DND-41 (cell line): ENCODE measurements at regions not wholly inside any gene's neighbourhood (a gene's known extent, or its start where the extent isn't known, plus 50 kb on each side); places are given as distances from the start of the nearest gene placed in this dataset.

Source experiments
- ATAC-seq: fragments of 200-7000 bp; cut with Tn5 transposase; 3 replicates; pipeline ENCODE4 v1.9.1; 2021; ENCODE audit warnings: low read depth; ENCODE audit not compliant: insufficient read depth
- DNase-seq: peaks from one replicate; pipeline ENCODE4 v3.0.0-alpha.2; 2020
- H2AFZ ChIP-seq: 2 replicates; pipeline ENCODE4 v1.6.0; 2012; ENCODE audit warnings: low read depth, low read length
- H3K27ac ChIP-seq: 2 replicates; pipeline ENCODE4 v1.5.1; 2012; ENCODE audit warnings: low read length, inconsistent platforms
- H3K27me3 ChIP-seq: fragments of 200-600 bp; sonication (generic); 2 replicates; pipeline ENCODE4 v1.6.0; 2012; ENCODE audit warnings: low read length, mild to moderate bottlenecking, inconsistent platforms; ENCODE audit not compliant: insufficient read depth, poor library complexity
- H3K36me3 ChIP-seq: 2 replicates; pipeline ENCODE4 v1.5.1; 2012; ENCODE audit warnings: low read length, inconsistent platforms; ENCODE audit not compliant: insufficient read depth
- H3K4me1 ChIP-seq: 2 replicates; pipeline ENCODE4 v1.5.1; 2012; ENCODE audit warnings: mild to moderate bottlenecking, low read length; ENCODE audit not compliant: insufficient read depth
- H3K4me2 ChIP-seq: 2 replicates; pipeline ENCODE4 v1.6.0; 2012; ENCODE audit warnings: mild to moderate bottlenecking, moderate library complexity, low read length, inconsistent platforms; ENCODE audit not compliant: insufficient read depth
- H3K4me3 ChIP-seq, 2 experiments: fragments of 200-600 bp in 1 of 2; shearing (Covaris generic) in 1 of 2; 2 replicates each; pipeline ENCODE4 v1.5.1; 2012 to 2016; ENCODE audit warnings: inconsistent platforms in 2 of 2, low read length in 2 of 2, mild to moderate bottlenecking in 2 of 2, low read depth in 1 of 2, moderate library complexity in 1 of 2
- H3K79me2 ChIP-seq: 2 replicates; pipeline ENCODE4 v1.6.0; 2012; ENCODE audit warnings: low read length, inconsistent platforms; ENCODE audit not compliant: insufficient read depth
- H3K9ac ChIP-seq: 2 replicates; pipeline ENCODE4 v1.6.0; 2012; ENCODE audit warnings: low read depth, mild to moderate bottlenecking, inconsistent platforms, low read length, moderate library complexity
- H3K9me3 ChIP-seq: 2 replicates; pipeline ENCODE4 v1.5.1; 2012; ENCODE audit warnings: low read length, moderate library complexity, mild to moderate bottlenecking, inconsistent platforms; ENCODE audit not compliant: insufficient read depth, severe bottlenecking
- H4K20me1 ChIP-seq: 2 replicates; pipeline ENCODE4 v1.6.0; 2012; ENCODE audit warnings: low read length; ENCODE audit not compliant: insufficient read depth
- EZH2 ChIP-seq: IDR thresholded peaks from 3 replicates; pipeline ENCODE4 v1.6.1; 2012; ENCODE audit warnings: borderline replicate concordance, low read depth, mild to moderate bottlenecking, moderate library complexity, low read length, inconsistent platforms; ENCODE audit not compliant: severe bottlenecking
- TF ChIP-seq, protein P1 (sequence below): IDR thresholded peaks from 2 replicates; pipeline ENCODE4 v1.5.1; 2012; ENCODE audit warnings: borderline replicate concordance, low read length, moderate library complexity, mild to moderate bottlenecking; ENCODE audit not compliant: poor library complexity, severe bottlenecking; ENCODE audit errors: extremely low read depth

DNA sequence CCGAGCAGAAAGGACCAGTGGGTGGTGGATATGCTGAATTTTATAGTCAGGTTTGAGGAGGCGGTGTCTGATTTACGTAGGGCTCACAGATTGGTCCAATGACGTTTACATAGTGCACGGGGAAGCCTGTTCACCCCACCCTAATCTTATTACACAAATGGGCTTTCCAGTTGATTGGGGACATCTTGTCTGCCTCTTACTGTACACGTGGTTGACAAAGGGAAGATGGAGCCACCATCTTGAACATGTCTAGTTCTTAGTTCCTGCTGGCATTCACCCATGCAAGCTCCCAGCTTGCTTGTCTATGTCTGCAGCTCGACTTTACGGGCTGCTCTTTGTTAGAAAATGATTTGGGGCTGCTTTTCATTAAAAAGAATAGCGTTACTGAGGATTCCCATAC lies 332.0 kb upstream of the SLCO3A1 start:
- no peaks in the 10 kb centered on the region for H3K27me3 ChIP-seq
- H3K79me2 ChIP-seq = no peaks in the 10 kb centered on the region
- no peaks in the 10 kb centered on the region for H3K9me3 ChIP-seq
- no peak overlapping the region for H3K4me3 ChIP-seq
- H4K20me1 ChIP-seq = no peaks in the 10 kb centered on the region
- H3K4me1 ChIP-seq = peaks cover 11% of the 10 kb centered on the region
- TF ChIP-seq, protein P1, sequence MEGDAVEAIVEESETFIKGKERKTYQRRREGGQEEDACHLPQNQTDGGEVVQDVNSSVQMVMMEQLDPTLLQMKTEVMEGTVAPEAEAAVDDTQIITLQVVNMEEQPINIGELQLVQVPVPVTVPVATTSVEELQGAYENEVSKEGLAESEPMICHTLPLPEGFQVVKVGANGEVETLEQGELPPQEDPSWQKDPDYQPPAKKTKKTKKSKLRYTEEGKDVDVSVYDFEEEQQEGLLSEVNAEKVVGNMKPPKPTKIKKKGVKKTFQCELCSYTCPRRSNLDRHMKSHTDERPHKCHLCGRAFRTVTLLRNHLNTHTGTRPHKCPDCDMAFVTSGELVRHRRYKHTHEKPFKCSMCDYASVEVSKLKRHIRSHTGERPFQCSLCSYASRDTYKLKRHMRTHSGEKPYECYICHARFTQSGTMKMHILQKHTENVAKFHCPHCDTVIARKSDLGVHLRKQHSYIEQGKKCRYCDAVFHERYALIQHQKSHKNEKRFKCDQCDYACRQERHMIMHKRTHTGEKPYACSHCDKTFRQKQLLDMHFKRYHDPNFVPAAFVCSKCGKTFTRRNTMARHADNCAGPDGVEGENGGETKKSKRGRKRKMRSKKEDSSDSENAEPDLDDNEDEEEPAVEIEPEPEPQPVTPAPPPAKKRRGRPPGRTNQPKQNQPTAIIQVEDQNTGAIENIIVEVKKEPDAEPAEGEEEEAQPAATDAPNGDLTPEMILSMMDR = no peak
- no peak for TF ChIP-seq EZH2
- no peak for ATAC-seq
- no peak for DNase-seq
- no peak overlapping the region for H2AFZ ChIP-seq
- H3K27ac ChIP-seq = no peak overlapping the region
- no peaks in the 10 kb centered on the region for H3K36me3 ChIP-seq
- no peak overlapping the region for H3K9ac ChIP-seq
- H3K4me2 ChIP-seq = no peak overlapping the region

DNA sequence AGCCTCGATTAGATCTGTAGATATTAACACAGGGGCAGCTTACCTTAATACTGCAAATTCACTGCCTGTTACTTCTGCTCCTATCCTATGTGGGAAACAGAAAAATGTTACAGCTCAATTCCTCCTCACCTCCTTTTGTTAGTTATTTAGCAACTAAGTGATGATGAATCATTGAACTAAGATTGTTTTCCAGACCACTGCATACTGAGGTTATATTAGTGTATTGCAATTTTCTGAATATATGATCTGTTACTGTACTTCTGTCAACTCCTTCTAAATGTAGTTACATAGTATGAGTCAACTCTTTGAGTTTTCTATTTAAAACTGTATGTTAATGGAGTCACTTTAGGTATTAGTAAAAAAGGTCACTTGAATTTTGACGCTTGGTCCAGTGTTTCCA lies 331.5 kb upstream of the SLCO3A1 start:
- no peak overlapping the region for H3K4me3 ChIP-seq
- no peaks in the 10 kb centered on the region for H3K79me2 ChIP-seq
- no peak for DNase-seq
- H3K4me1 ChIP-seq = peaks cover 16% of the 10 kb centered on the region
- no peak overlapping the region for H3K27ac ChIP-seq
- no peak for TF ChIP-seq EZH2
- TF ChIP-seq, protein P1 = no peak
- no peaks in the 10 kb centered on the region for H3K36me3 ChIP-seq
- no peaks in the 10 kb centered on the region for H3K27me3 ChIP-seq
- ATAC-seq = no peak
- H2AFZ ChIP-seq = no peak overlapping the region
- no peak overlapping the region for H3K4me2 ChIP-seq
- no peaks in the 10 kb centered on the region for H3K9me3 ChIP-seq
- no peaks in the 10 kb centered on the region for H4K20me1 ChIP-seq
- H3K9ac ChIP-seq = no peak overlapping the region

DNA sequence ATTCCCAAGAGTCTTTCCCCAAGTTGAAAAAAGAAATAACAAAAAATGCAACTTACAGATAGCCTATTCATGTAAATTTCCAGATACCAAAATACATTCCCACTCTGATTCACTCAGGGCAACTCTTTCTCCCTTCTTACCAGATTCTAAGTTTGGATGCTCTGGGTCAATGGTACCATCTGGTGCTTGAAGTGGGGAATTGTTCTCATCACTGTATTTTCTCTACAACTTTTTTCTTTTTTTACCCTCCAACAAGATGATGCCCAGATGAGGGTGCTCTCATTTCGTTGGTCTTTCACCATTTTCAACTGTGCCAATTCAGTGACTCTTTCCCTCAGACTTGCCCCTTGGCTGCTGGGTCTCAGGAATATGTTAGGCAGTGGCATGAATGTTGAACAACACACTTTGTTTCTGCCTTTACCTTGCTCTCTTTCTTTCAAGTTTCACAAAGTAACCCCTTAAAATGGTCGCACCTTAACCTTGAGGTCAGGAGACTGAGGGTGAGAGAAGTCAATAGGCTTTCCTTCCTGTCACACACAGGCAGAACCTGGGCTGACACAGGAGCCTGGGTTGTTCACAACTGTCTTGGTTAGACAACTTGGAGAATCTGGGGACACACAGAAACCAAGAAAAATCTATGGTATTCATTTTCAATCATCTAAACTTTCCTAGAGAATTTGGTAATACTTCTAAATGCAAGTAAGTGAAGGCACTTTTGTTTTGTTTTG lies 330.7 kb upstream of the SLCO3A1 start:
- no peaks in the 10 kb centered on the region for H3K79me2 ChIP-seq
- no peaks in the 10 kb centered on the region for H3K27me3 ChIP-seq
- no peaks in the 10 kb centered on the region for H4K20me1 ChIP-seq
- H2AFZ ChIP-seq = no peak overlapping the region
- 0 out of 3 replicates have a peak, but pooled peaks have one; percentile 25 for ATAC-seq
- H3K4me1 ChIP-seq = peaks cover 17% of the 10 kb centered on the region
- no peak overlapping the region for H3K27ac ChIP-seq
- H3K4me2 ChIP-seq = no peak overlapping the region
- no peak overlapping the region for H3K9ac ChIP-seq
- H3K4me3 ChIP-seq = no peak overlapping the region
- no peaks in the 10 kb centered on the region for H3K36me3 ChIP-seq
- H3K9me3 ChIP-seq = no peaks in the 10 kb centered on the region
- TF ChIP-seq, protein P1 = peak; percentile 48
- TF ChIP-seq EZH2 = no peak
- peak; percentile 35 for DNase-seq
